OCI-LY7 (cell line): ENCODE measurements at regions not wholly inside any gene's neighbourhood (a gene's known extent, or its start where the extent isn't known, plus 50 kb on each side); places are given as distances from the start of the nearest gene placed in this dataset.

Experiments
- EZH2phosphoT487 ChIP-seq: fragments of 200-600 bp; sonication (generic); IDR thresholded peaks from 2 replicates; pipeline ENCODE4 v1.6.1; 2018; ENCODE audit warnings: low read depth, borderline replicate concordance, mild to moderate bottlenecking, mixed run types, antibody characterized with exemption, low read length, moderate library complexity, mixed read lengths
- TF ChIP-seq, protein P1 (sequence below): fragments of 200-600 bp; sonication (generic); conservative IDR thresholded peaks from 2 replicates; pipeline ENCODE4 v1.5.1; 2014; ENCODE audit warnings: mild to moderate bottlenecking, antibody characterized with exemption, low read length, moderate library complexity, mixed read lengths

DNA sequence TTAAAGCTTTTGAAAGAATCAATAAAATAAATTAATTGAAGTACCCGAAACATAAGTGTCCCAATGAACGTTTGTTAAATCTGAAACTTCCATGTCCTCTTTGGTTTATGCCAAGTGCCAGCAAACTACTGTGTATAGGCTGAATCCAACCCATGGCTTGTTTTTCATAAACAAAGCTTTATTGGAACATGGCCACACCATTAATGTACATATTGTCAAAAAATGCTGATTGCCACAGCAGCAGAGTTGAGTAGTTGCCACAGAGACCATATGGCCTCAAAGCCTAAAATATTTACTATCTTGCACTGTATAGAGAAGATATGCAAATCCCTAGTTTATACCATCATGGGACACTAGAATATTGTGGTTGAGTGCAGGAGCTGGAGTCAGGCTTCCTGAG is 406.1 kb downstream of the MAFB start:
- TF ChIP-seq, protein P1, sequence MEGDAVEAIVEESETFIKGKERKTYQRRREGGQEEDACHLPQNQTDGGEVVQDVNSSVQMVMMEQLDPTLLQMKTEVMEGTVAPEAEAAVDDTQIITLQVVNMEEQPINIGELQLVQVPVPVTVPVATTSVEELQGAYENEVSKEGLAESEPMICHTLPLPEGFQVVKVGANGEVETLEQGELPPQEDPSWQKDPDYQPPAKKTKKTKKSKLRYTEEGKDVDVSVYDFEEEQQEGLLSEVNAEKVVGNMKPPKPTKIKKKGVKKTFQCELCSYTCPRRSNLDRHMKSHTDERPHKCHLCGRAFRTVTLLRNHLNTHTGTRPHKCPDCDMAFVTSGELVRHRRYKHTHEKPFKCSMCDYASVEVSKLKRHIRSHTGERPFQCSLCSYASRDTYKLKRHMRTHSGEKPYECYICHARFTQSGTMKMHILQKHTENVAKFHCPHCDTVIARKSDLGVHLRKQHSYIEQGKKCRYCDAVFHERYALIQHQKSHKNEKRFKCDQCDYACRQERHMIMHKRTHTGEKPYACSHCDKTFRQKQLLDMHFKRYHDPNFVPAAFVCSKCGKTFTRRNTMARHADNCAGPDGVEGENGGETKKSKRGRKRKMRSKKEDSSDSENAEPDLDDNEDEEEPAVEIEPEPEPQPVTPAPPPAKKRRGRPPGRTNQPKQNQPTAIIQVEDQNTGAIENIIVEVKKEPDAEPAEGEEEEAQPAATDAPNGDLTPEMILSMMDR = no peak
- TF ChIP-seq EZH2phosphoT487 = no peak
